ENCODE measurements at regions not wholly inside any gene's neighbourhood (a gene's known extent, or its start where the extent isn't known, plus 50 kb on each side); places are given as distances from the start of the nearest gene placed in this dataset.

GRCh38 chr15:92840149-92840548, 60.0 kb upstream of the CHD2 start:
- TF ChIP-seq USF1 (IDR thresholded peaks at IDR 0.05; ENCODE audit: borderline replicate concordance, extremely low read length, insufficient read depth, low read depth, low read length) (no peak), CTCF (IDR thresholded peaks at IDR 0.05 in 2 of 3, conservative IDR thresholded peaks at IDR 0.05 in 1 of 3; ENCODE audit: control insufficient read depth in 2 of 3, extremely low read depth in 1 of 3, insufficient read depth in 1 of 3, low read depth in 3 of 3, low read length in 3 of 3) (no peak), POLR2AphosphoS5 (IDR thresholded peaks at IDR 0.05; ENCODE audit: low read length) (no peak), SRF (IDR thresholded peaks at IDR 0.05; ENCODE audit: low read depth in 2 of 2, low read length in 2 of 2) (no peak), POU2F2 (IDR thresholded peaks at IDR 0.05; ENCODE audit: borderline replicate concordance, low read depth, low read length) (no peak), ZNF274 (IDR thresholded peaks at IDR 0.05; ENCODE audit: insufficient read depth, insufficient read length) (no peak), YY1 (IDR thresholded peaks at IDR 0.05; ENCODE audit: low read depth, low read length) (no peak), POLR2A (IDR thresholded peaks at IDR 0.05; ENCODE audit: low read depth, low read length) (no peak), KAT2A (conservative IDR thresholded peaks at IDR 0.05; ENCODE audit: control insufficient read depth, low read depth, low read length) (no peak), NRF1 (conservative IDR thresholded peaks at IDR 0.05; ENCODE audit: low read depth, low read length) (no peak), ATF3 (IDR thresholded peaks at IDR 0.05; ENCODE audit: borderline replicate concordance, extremely low read depth, low read depth, low read length) (no peak)
